ENCODE measurements at regions not wholly inside any gene's neighbourhood (a gene's known extent, or its start where the extent isn't known, plus 50 kb on each side); places are given as distances from the start of the nearest gene placed in this dataset.

GRCh38 chr12:127231371-127231770 is 1035.6 kb upstream of the TMEM132C start:
- TF ChIP-seq CTCF (IDR thresholded peaks at IDR 0.05 in 8 of 11, conservative IDR thresholded peaks at IDR 0.05 in 3 of 11) = no peak
- no peak for TF ChIP-seq POLR2A (IDR thresholded peaks at IDR 0.05)
- TF ChIP-seq POLR2AphosphoS5 (IDR thresholded peaks at IDR 0.05) = no peak
